HPDE6-E6E7 (cell line): ENCODE measurements at regions not wholly inside any gene's neighbourhood (a gene's known extent, or its start where the extent isn't known, plus 50 kb on each side); places are given as distances from the start of the nearest gene placed in this dataset.

Source experiments
- DNase-seq: peaks from one replicate; pipeline ENCODE4 v3.0.0; 2011; ENCODE audit warnings: missing footprints; ENCODE audit errors: extremely low spot score

- DNase-seq, result no peak
Observed at GRCh38 chr10:107280293-107280692, 115.8 kb upstream of the SORCS1 start.

GRCh38 chr10:107277591-107277990 is 113.1 kb upstream of the SORCS1 start:
- DNase-seq, result no peak

- no peak for DNase-seq
Observed at GRCh38 chr10:107275806-107276205, 111.3 kb upstream of the SORCS1 start.

GRCh38 chr10:107269626-107270025 is 105.1 kb upstream of the SORCS1 start:
- no peak for DNase-seq

- no peak for DNase-seq
Observed at GRCh38 chr10:107264742-107265141, 100.2 kb upstream of the SORCS1 start.

- DNase-seq, result no peak
Observed at GRCh38 chr10:107244122-107244521, 79.6 kb upstream of the SORCS1 start.

- DNase-seq, result no peak
Observed at GRCh38 chr10:107238275-107238674, 73.8 kb upstream of the SORCS1 start.

- DNase-seq, result no peak
Observed at GRCh38 chr10:107232013-107232412, 67.5 kb upstream of the SORCS1 start.

- no peak for DNase-seq
Observed at GRCh38 chr10:107230887-107231286, 66.4 kb upstream of the SORCS1 start.

- no peak for DNase-seq
Observed at GRCh38 chr10:107215681-107216080, 51.2 kb upstream of the SORCS1 start.
